Stimulated activated naive B cell treated with anti-CD40 and anti-IgM and Interleukin-4, amounts not matched to agents 10 μg/mL and 1 μg/mL and 100 μg/mL, for 72 hours (primary cell): ENCODE measurements at regions not wholly inside any gene's neighbourhood (a gene's known extent, or its start where the extent isn't known, plus 50 kb on each side); places are given as distances from the start of the nearest gene placed in this dataset.

Source experiments
- ATAC-seq, 2 donors: fragments of 150-1000 bp; cut with Tn5 transposase; replicated peaks; 2 replicates each; pipeline ENCODE4 v1.10.0; 2021; ENCODE audit warnings: moderate library complexity in 1 of 2
- DNase-seq: peaks from one replicate; pipeline ENCODE4 v3.0.0; 2021
- H3K27ac Mint-ChIP-seq: one replicate; pipeline ENCODE4 v1.8.0; 2022; ENCODE audit warnings: mild to moderate bottlenecking, mixed read lengths
- H3K27me3 Mint-ChIP-seq, 2 donors: one replicate each; pipeline ENCODE4 v1.8.0; 2022; ENCODE audit warnings: mixed read lengths in 2 of 2
- H3K36me3 Mint-ChIP-seq, 2 donors: one replicate each; pipeline ENCODE4 v1.8.0; 2022; ENCODE audit warnings: mixed read lengths in 2 of 2, mild to moderate bottlenecking in 1 of 2
- H3K4me1 Mint-ChIP-seq, 2 donors: one replicate each; pipeline ENCODE4 v1.8.0; 2022; ENCODE audit warnings: mixed read lengths in 2 of 2, mild to moderate bottlenecking in 1 of 2
- H3K4me3 Mint-ChIP-seq, 2 donors: one replicate each; pipeline ENCODE4 v1.8.0; 2022; ENCODE audit warnings: mild to moderate bottlenecking in 2 of 2, mixed read lengths in 2 of 2, moderate library complexity in 1 of 2
- H3K9me3 Mint-ChIP-seq, 2 donors: one replicate each; pipeline ENCODE4 v1.8.0; 2022; ENCODE audit warnings: mixed read lengths in 2 of 2, mild to moderate bottlenecking in 1 of 2

GRCh38 chr14:76974365-76974764, 54.1 kb downstream of the IRF2BPL start:
- Mint-ChIP-seq H3K4me1 (peaks cover 26 to 42% of the 10 kb centered on the region in 2 donors), H3K27ac (no peak overlapping the region), H3K36me3 (peaks cover 0 to 4% of the 10 kb centered on the region in 2 donors), H3K27me3 (no peaks in the 10 kb centered on the region), H3K4me3 (no peak overlapping the region), H3K9me3 (no peaks in the 10 kb centered on the region)
- ATAC-seq (no peak), DNase-seq (no peak)

GRCh38 chr14:76971549-76971948, 57.0 kb downstream of the IRF2BPL start:
- H3K4me1 Mint-ChIP-seq, result peaks cover 20 to 26% of the 10 kb centered on the region in 2 donors
- no peaks in the 10 kb centered on the region for H3K27me3 Mint-ChIP-seq
- ATAC-seq, result no peak
- H3K9me3 Mint-ChIP-seq, result no peaks in the 10 kb centered on the region
- peaks cover 0 to 23% of the 10 kb centered on the region in 2 donors for H3K36me3 Mint-ChIP-seq
- no peak for DNase-seq
- H3K4me3 Mint-ChIP-seq, result no peak overlapping the region
- no peak overlapping the region for H3K27ac Mint-ChIP-seq

- H3K36me3 Mint-ChIP-seq, result peaks cover 0 to 36% of the 10 kb centered on the region in 2 donors
- H3K4me1 Mint-ChIP-seq, result peaks cover 22 to 31% of the 10 kb centered on the region in 2 donors
- DNase-seq (no peak), ATAC-seq (no peak)
- no peaks in the 10 kb centered on the region for H3K27me3 Mint-ChIP-seq
- H3K4me3 Mint-ChIP-seq, result no peak overlapping the region
- no peak overlapping the region for H3K27ac Mint-ChIP-seq
- H3K9me3 Mint-ChIP-seq, result no peaks in the 10 kb centered on the region
These were observed 59.9 kb downstream of the IRF2BPL start for GRCh38 chr14:76968621-76969063.

- H3K4me1 Mint-ChIP-seq, result peaks cover 28 to 39% of the 10 kb centered on the region in 2 donors
- DNase-seq (no peak), ATAC-seq (no peak)
- no peak overlapping the region for H3K27ac Mint-ChIP-seq
- no peaks in the 10 kb centered on the region for H3K9me3 Mint-ChIP-seq
- no peaks in the 10 kb centered on the region for H3K27me3 Mint-ChIP-seq
- H3K4me3 Mint-ChIP-seq, result no peak overlapping the region
- H3K36me3 Mint-ChIP-seq, result peaks cover 0 to 41% of the 10 kb centered on the region in 2 donors
These were observed 60.7 kb downstream of the IRF2BPL start for GRCh38 chr14:76967788-76968187.

GRCh38 chr14:76965232-76965631, 63.3 kb downstream of the IRF2BPL start:
- H3K9me3 Mint-ChIP-seq, result no peaks in the 10 kb centered on the region
- H3K27ac Mint-ChIP-seq, result peak overlapping the region; percentile 26
- H3K27me3 Mint-ChIP-seq, result no peaks in the 10 kb centered on the region
- H3K4me3 Mint-ChIP-seq, result peak overlapping the region in 1 of 2 donors; percentile 37
- ATAC-seq, result no peak
- DNase-seq, result no peak
- peaks cover 41 to 64% of the 10 kb centered on the region in 2 donors for H3K4me1 Mint-ChIP-seq
- H3K36me3 Mint-ChIP-seq, result peaks cover 0 to 41% of the 10 kb centered on the region in 2 donors

- Mint-ChIP-seq H3K27ac (peak overlapping the region; percentile 52), H3K4me1 (peaks cover 45 to 69% of the 10 kb centered on the region in 2 donors), H3K36me3 (peaks cover 0 to 44% of the 10 kb centered on the region in 2 donors), H3K9me3 (no peaks in the 10 kb centered on the region), H3K4me3 (no peak overlapping the region), H3K27me3 (no peaks in the 10 kb centered on the region)
- DNase-seq (no peak), ATAC-seq (no peak)
These were observed 63.8 kb downstream of the IRF2BPL start for GRCh38 chr14:76964695-76965094.

- Mint-ChIP-seq H3K4me1 (peaks cover 55 to 81% of the 10 kb centered on the region in 2 donors), H3K9me3 (no peaks in the 10 kb centered on the region), H3K27ac (peak overlapping the region; percentile 99)
These were observed 65.1 kb downstream of the IRF2BPL start for GRCh38 chr14:76963372-76963771.

GRCh38 chr14:76962303-76962660, 66.2 kb downstream of the IRF2BPL start:
- ATAC-seq (no peak), DNase-seq (no peak)
- Mint-ChIP-seq H3K4me1 (peaks cover 61 to 91% of the 10 kb centered on the region in 2 donors), H3K27ac (peak overlapping the region; percentile 99), H3K9me3 (no peaks in the 10 kb centered on the region), H3K27me3 (no peaks in the 10 kb centered on the region), H3K36me3 (peaks cover 0 to 31% of the 10 kb centered on the region in 2 donors), H3K4me3 (peak overlapping the region; percentile 83 to 86)

More at GRCh38 chr14:76963372-76963771, 65.1 kb downstream of the IRF2BPL start:
- Mint-ChIP-seq H3K4me3 (peak overlapping the region in 1 of 2 donors; percentile 21), H3K36me3 (peaks cover 0 to 38% of the 10 kb centered on the region in 2 donors), H3K27me3 (no peaks in the 10 kb centered on the region)
- ATAC-seq (no peak), DNase-seq (no peak)

GRCh38 chr14:76961631-76962302, 66.7 kb downstream of the IRF2BPL start:
- Mint-ChIP-seq H3K4me1 (peaks cover 62 to 93% of the 10 kb centered on the region in 2 donors), H3K27ac (peak overlapping the region; percentile 99), H3K4me3 (peak overlapping the region; percentile 83 to 86), H3K36me3 (peaks cover 0 to 27% of the 10 kb centered on the region in 2 donors), H3K27me3 (no peaks in the 10 kb centered on the region), H3K9me3 (no peaks in the 10 kb centered on the region)
- peak; percentile 90 to 94 for ATAC-seq
- peak; percentile 99 for DNase-seq

- Mint-ChIP-seq H3K9me3 (no peaks in the 10 kb centered on the region), H3K27me3 (no peaks in the 10 kb centered on the region), H3K4me3 (peak overlapping the region in 1 of 2 donors; percentile 23), H3K36me3 (peaks cover 0 to 15% of the 10 kb centered on the region in 2 donors), H3K4me1 (peaks cover 66 to 95% of the 10 kb centered on the region in 2 donors), H3K27ac (peak overlapping the region; percentile 89)
- ATAC-seq, result peak; percentile 21 to 35
- peak; percentile 68 for DNase-seq
These were observed 69.4 kb downstream of the IRF2BPL start for GRCh38 chr14:76958980-76959710.

GRCh38 chr14:76958020-76958979, 70.2 kb downstream of the IRF2BPL start:
- DNase-seq, result no peak
- H3K4me1 Mint-ChIP-seq, result peaks cover 64 to 94% of the 10 kb centered on the region in 2 donors
- peaks cover 0 to 9% of the 10 kb centered on the region in 2 donors for H3K36me3 Mint-ChIP-seq
- H3K27me3 Mint-ChIP-seq, result no peaks in the 10 kb centered on the region
- peak overlapping the region; percentile 89 for H3K27ac Mint-ChIP-seq
- H3K4me3 Mint-ChIP-seq, result peak overlapping the region in 1 of 2 donors; percentile 17
- H3K9me3 Mint-ChIP-seq, result no peaks in the 10 kb centered on the region
- no peak for ATAC-seq

GRCh38 chr14:76957224-76957891, 71.2 kb downstream of the IRF2BPL start:
- Mint-ChIP-seq H3K4me1 (peaks cover 58 to 86% of the 10 kb centered on the region in 2 donors), H3K27ac (peak overlapping the region; percentile 89), H3K9me3 (no peaks in the 10 kb centered on the region), H3K4me3 (peak overlapping the region; percentile 42 to 88), H3K27me3 (no peaks in the 10 kb centered on the region), H3K36me3 (peaks cover 0 to 6% of the 10 kb centered on the region in 2 donors)
- no peak for DNase-seq
- no peak for ATAC-seq

- ATAC-seq (peak; percentile 63 to 74), DNase-seq (peak; percentile 84)
- Mint-ChIP-seq H3K9me3 (no peaks in the 10 kb centered on the region), H3K4me1 (peaks cover 54 to 85% of the 10 kb centered on the region in 2 donors), H3K4me3 (peak overlapping the region; percentile 76 to 88), H3K27me3 (no peaks in the 10 kb centered on the region), H3K27ac (peak overlapping the region; percentile 97), H3K36me3 (peaks cover 0 to 4% of the 10 kb centered on the region in 2 donors)
These were observed 72.0 kb downstream of the IRF2BPL start for GRCh38 chr14:76956316-76957090.
